ENCODE measurements at regions not wholly inside any gene's neighbourhood (a gene's known extent, or its start where the extent isn't known, plus 50 kb on each side); places are given as distances from the start of the nearest gene placed in this dataset.

- no peak for TF ChIP-seq POLR2A (IDR thresholded peaks at IDR 0.05; ENCODE audit: low read depth, low read length)
- no peak for TF ChIP-seq RAD21 (IDR thresholded peaks at IDR 0.05; ENCODE audit: low read length)
- no peak for TF ChIP-seq CEBPB (IDR thresholded peaks at IDR 0.05; ENCODE audit: low read depth, low read length)
- TF ChIP-seq SMC3 (IDR thresholded peaks at IDR 0.05; ENCODE audit: low read depth, low read length), result no peak
- TF ChIP-seq BHLHE40 (IDR thresholded peaks at IDR 0.05; ENCODE audit: low read depth, low read length), result no peak
- no peak for TF ChIP-seq MAZ (IDR thresholded peaks at IDR 0.05; ENCODE audit: borderline replicate concordance, low read depth, low read length)
- no peak for TF ChIP-seq CTCF (conservative IDR thresholded peaks at IDR 0.05; ENCODE audit: low read depth, low read length)
These were observed 51.2 kb upstream of the RNF24 start for GRCh38 chr20:4066551-4066950.
